ENCODE measurements at regions not wholly inside any gene's neighbourhood (a gene's known extent, or its start where the extent isn't known, plus 50 kb on each side); places are given as distances from the start of the nearest gene placed in this dataset.
"Not testable (repeated sequence)": the region's sequence is repeated elsewhere in the genome, so short reads cannot be mapped to it uniquely, and the experiment has no call there.

DNA sequence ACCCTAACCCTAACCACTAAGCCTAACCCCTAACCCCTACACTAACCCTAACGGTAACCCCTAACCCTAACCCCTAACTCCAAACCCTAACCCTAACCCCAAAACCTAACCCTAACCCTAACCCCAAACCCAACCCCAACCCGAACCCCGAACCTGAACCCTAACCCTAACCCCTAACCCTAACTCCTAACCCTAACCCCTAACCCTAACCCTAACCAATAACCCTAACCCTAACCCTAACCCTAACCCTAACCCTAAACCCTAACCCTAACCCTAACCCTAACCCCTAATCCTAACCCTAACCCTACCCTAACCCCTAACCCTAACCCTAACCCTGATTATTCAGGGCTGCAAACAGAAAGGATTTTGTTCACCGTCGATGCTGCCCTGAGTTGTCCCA is 144.6 kb upstream of the DUSP22 start:
- H3K4me3 Mint-ChIP-seq; H3K9me3 Mint-ChIP-seq; H3K36me3 Mint-ChIP-seq (ENCODE audit: low read depth); H3K27ac Mint-ChIP-seq: not testable (repeated sequence)
- peaks cover 13% of the 10 kb centered on the region for H3K27me3 Mint-ChIP-seq (ENCODE audit: low read depth)
- peaks cover 19% of the 10 kb centered on the region for H3K4me1 Mint-ChIP-seq (ENCODE audit: low read depth)

DNA sequence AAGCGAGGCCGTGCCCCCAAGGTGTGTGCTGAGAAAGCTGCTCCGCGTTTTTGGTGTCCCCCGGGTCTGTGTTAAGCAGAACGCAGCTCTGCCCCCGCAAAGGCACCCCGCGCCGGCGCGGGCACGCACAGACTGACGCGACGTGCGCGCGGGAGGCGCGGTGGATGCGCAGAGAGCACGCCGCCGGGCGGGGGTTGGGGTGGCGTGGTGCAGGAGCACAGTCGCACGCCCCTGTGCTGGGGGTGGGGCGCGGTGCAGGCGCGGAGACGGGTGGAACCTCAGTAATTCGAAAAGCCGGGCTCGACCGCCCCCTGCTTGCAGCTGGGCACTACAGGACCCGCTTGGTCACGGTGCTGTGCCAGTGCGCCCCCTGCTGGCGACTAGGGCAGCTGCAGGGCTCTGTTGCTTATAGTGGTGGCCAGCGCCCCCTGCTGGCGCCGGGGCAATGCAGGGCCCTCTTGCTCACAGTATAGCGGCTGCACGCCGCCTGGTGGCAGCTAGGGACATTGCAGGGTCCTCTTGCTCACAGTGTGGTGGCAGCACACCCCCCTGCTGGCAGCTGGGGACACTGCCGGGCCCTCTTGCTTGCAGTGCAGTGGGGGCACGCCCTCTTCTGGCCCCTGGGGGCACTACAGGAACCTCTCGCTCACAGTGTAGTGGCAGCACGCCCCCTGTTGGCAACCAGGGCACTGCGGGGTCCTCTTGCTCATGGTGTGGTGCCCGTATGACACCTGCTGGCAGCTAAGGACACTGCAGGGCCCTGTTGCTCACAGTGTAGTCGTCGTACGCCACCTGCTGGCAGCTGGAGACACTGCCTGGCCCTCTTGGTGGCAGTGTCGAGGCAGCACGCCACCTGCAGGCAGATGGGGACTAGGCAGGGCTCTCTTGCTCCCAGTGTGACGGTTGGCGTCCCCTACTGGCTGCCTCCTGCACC is 144.0 kb upstream of the DUSP22 start:
- not testable (repeated sequence) for H3K4me3 Mint-ChIP-seq; H3K36me3 Mint-ChIP-seq (ENCODE audit: low read depth); H3K9me3 Mint-ChIP-seq; H3K27ac Mint-ChIP-seq
- peaks cover 17% of the 10 kb centered on the region for H3K27me3 Mint-ChIP-seq (ENCODE audit: low read depth)
- H3K4me1 Mint-ChIP-seq (ENCODE audit: low read depth) = peaks cover 25% of the 10 kb centered on the region

DNA sequence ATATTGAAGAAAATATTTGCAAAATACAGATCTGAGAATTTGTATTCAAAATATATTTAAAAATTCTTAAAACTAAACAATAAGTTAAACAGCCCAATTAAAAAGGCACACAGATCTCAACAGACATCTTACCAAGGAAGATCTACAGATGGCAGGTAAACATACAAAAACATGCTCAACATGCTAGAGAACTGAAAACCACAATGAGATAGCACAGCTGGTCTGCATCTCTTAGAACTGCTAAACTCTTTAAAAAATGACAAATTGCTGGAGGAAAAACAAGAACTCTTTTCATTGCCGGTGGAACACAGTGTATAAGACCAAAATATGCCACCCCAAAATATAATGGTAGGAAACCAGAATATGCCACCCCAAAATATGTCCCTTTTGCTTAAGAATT is 142.1 kb upstream of the DUSP22 start:
- H3K27ac Mint-ChIP-seq; H3K36me3 Mint-ChIP-seq (ENCODE audit: low read depth); H3K4me3 Mint-ChIP-seq; H3K9me3 Mint-ChIP-seq: not testable (repeated sequence)
- Mint-ChIP-seq H3K4me1 (ENCODE audit: low read depth) (peaks cover 36% of the 10 kb centered on the region), H3K27me3 (ENCODE audit: low read depth) (peaks cover 26% of the 10 kb centered on the region)

DNA sequence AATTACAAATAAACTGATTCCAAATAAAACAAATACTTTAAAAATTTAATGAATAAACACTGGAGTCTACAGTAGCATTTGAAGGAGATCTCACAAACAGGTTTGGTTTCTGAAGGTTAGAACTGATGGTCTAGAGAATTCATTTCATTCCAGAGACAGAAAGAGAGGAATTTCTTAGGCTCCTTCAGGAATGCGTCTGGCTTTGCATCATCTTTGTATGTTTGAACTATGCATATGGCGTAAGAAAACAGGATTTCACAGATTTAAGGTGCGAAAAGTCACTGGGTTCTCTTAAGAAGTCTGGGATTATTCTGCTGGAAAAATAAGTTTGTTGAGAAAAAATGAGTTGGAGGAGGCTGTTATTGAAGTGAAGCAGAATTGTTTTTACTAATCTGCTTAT is 139.9 kb upstream of the DUSP22 start:
- H3K27ac Mint-ChIP-seq; H3K9me3 Mint-ChIP-seq; H3K4me3 Mint-ChIP-seq; H3K36me3 Mint-ChIP-seq (ENCODE audit: low read depth): not testable (repeated sequence)
- H3K4me1 Mint-ChIP-seq (ENCODE audit: low read depth) = peaks cover 54% of the 10 kb centered on the region
- peaks cover 26% of the 10 kb centered on the region for H3K27me3 Mint-ChIP-seq (ENCODE audit: low read depth)

DNA sequence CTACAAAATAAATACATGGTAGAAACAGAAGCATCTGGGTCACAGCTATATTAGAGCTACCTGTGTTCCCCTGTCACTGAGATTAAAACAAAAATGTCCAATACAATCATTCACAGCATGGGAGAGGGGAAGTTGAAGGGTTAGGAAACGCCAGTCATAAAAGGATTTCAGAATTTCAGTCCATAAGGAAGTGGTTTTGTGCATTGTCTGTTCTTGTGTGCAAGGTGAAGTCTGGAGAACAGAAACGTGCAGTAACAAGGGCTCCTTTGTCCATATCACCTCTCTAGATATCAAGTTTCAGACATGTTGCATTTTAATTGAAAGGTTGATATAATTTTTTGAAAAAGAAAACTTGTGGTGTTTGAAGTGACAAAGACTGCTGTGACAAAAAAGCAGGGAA is 139.3 kb upstream of the DUSP22 start:
- not testable (repeated sequence) for H3K9me3 Mint-ChIP-seq; H3K4me3 Mint-ChIP-seq; H3K27ac Mint-ChIP-seq; H3K36me3 Mint-ChIP-seq (ENCODE audit: low read depth)
- Mint-ChIP-seq H3K27me3 (ENCODE audit: low read depth) (peaks cover 26% of the 10 kb centered on the region), H3K4me1 (ENCODE audit: low read depth) (peaks cover 54% of the 10 kb centered on the region)

DNA sequence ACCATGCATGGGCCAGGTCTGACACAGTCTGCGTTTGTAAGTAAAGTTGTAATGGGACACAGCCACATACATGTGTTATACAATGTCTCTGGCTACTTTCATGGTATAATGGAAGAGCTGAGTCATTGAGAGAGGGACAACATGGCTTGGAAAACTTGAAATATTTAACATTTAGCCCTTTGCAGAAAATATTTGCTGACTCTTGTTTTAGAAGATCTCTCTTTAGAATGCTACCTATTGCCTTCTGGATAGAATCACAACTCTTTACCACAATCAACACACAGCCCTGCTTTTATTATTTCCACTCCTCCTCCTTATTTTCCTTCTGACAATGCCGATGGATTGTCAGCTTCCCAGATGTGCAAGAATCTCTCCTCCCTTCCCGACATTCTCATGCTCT is 138.4 kb upstream of the DUSP22 start:
- H3K27me3 Mint-ChIP-seq (ENCODE audit: low read depth) = peaks cover 31% of the 10 kb centered on the region
- H3K27ac Mint-ChIP-seq; H3K9me3 Mint-ChIP-seq; H3K4me3 Mint-ChIP-seq; H3K36me3 Mint-ChIP-seq (ENCODE audit: low read depth): not testable (repeated sequence)
- peaks cover 54% of the 10 kb centered on the region for H3K4me1 Mint-ChIP-seq (ENCODE audit: low read depth)

DNA sequence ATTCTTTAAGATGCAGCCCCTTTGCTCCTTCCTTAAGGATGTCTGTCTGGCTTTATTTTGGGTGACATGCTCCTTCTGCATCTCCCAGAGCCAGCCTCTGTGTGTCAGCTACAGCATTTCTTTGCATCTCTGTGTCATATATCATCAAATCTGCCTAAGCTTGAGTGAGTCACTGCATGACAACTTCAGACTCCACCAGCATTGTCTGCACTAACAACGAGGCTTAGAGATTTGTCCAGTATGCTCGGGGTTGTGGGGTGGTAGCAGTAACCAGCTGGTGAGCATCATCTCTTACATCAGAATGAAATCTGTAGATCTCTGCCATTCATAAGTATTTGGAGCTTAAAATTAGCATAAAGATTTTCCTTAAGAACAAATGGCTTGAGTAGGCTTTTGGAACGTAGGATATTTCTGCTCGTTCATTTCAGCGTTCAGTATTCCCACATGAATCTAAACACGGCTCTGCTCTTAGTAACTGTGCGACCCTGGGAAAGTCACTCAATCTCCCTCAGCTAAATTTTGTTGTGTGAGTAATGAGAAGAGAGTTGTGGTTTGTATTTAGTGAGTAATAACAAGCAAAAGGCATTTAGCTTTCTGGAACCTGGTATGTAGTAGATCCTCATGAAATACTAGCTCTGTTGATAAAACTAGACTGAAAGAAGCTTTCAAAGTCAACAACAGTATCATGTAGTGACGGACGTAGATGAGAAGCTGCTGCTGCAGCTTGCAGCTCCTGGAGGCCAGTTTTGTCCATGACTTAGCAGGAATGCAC is 137.8 kb upstream of the DUSP22 start:
- Mint-ChIP-seq H3K4me1 (ENCODE audit: low read depth) (peaks cover 53% of the 10 kb centered on the region), H3K27ac (peak overlapping the region; percentile 61), H3K4me3 (peak overlapping the region; percentile 6), H3K27me3 (ENCODE audit: low read depth) (peaks cover 35% of the 10 kb centered on the region)
- H3K36me3 Mint-ChIP-seq (ENCODE audit: low read depth); H3K9me3 Mint-ChIP-seq: not testable (repeated sequence)

DNA sequence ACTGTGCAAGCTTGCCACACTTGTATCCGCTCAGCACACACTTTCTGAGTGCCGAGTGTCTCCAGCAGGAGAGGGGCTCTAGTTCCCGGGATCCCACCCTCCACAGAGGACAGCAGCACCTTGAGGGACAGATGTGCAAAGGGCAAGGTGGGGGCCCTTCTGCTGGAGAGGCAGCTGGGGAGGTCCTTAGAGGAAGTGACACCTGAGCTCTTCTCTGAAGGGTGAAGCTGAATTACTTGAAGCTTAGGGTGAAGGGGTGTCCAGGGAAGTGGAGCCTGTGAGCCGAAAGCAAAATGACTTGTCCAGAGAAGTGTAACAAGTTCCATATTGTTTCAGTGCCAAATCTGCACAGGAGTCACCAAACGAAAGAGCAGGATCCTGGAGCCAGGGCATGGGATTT is 136.3 kb upstream of the DUSP22 start:
- Mint-ChIP-seq H3K9me3 (no peaks in the 10 kb centered on the region), H3K27me3 (ENCODE audit: low read depth) (peaks cover 48% of the 10 kb centered on the region), H3K4me3 (no peak overlapping the region)

DNA sequence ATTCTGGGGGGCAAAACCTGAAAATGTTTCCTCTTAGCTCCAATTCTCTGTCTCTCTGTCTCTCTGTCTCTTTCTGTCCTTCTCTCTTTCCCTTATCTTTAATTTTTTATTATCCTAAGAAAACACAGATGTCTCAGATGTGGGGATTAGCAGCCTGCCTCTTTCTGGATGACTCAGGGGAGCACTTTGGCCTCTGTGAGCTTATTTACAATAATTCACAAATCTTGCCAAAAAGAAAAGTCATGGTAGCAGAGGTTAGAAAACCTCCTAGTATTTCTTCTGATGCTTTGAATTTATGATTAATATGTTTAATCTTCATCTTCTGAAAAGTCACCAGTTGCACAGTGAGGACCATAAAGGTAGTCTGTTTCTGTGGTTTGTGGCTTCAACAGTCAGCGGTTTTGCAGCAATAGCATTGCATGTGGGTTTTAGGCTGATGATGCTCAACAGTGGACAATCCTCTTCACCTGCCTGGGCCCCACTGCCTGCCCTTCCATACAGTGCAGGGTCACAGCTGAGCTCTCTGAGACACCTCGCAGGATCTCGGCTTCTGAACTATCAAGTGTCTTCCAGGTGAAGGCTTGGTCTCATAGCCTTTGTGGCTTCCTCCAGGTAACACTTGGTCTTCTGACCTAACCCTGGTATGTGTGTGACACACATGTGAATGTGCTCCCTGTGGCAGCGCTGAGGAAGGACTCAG is 135.7 kb upstream of the DUSP22 start:
- H3K4me1 Mint-ChIP-seq (ENCODE audit: low read depth) = peaks cover 39% of the 10 kb centered on the region
- H3K9me3 Mint-ChIP-seq = not testable (repeated sequence)

More for the DNA sequence above, 136.3 kb upstream of the DUSP22 start:
- peaks cover 41% of the 10 kb centered on the region for H3K4me1 Mint-ChIP-seq (ENCODE audit: low read depth)
- H3K36me3 Mint-ChIP-seq (ENCODE audit: low read depth) = no peaks in the 10 kb centered on the region
- peak overlapping the region; percentile 10 for H3K27ac Mint-ChIP-seq

DNA sequence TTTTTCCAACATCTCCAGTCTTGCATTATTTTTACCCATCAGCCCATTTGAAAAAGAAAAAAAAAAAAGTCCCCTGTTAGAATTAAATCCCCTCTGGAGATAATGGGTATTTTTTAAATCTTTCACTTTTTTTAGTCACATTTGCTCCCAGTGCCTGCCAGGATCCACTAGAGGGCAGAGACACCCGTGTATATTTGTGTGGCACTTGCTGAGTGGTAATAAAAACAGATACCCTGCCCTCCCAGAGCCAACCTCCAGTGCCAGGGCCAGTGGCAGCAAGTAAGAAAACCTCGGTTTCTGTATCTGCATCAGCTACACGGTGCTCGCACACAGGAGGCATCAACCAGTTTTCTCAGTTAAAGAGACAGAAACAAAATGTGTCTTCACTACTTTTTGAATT is 135.1 kb upstream of the DUSP22 start:
- not testable (repeated sequence) for H3K9me3 Mint-ChIP-seq; H3K27ac Mint-ChIP-seq; H3K36me3 Mint-ChIP-seq (ENCODE audit: low read depth); H3K4me3 Mint-ChIP-seq
- peaks cover 42% of the 10 kb centered on the region for H3K27me3 Mint-ChIP-seq (ENCODE audit: low read depth)
- peaks cover 36% of the 10 kb centered on the region for H3K4me1 Mint-ChIP-seq (ENCODE audit: low read depth)

More for the DNA sequence above, 135.7 kb upstream of the DUSP22 start:
- Mint-ChIP-seq H3K27ac (peak overlapping the region; percentile 11), H3K27me3 (ENCODE audit: low read depth) (peaks cover 48% of the 10 kb centered on the region)
- H3K36me3 Mint-ChIP-seq (ENCODE audit: low read depth); H3K4me3 Mint-ChIP-seq: not testable (repeated sequence)

DNA sequence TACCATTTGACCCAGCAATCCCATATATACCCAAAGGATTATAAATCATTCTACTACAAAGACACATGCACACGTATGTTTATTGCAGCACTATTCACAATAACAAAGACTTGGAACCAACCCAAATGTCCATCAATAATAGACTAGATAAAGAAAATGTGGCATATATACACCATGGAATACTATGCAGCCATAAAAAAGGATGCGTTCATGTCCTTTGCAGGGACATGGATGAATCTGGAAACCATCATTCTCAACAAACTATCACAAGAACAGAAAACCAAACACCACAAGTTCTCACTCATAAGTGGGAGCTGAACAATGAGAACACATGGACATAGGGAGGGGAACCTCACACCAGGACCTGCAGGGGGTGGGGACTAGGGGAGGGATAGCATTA is 130.6 kb upstream of the DUSP22 start:
- not testable (repeated sequence) for H3K4me3 Mint-ChIP-seq; H3K27ac Mint-ChIP-seq; H3K36me3 Mint-ChIP-seq (ENCODE audit: low read depth); H3K9me3 Mint-ChIP-seq; H3K4me1 Mint-ChIP-seq (ENCODE audit: low read depth)
- H3K27me3 Mint-ChIP-seq (ENCODE audit: low read depth) = peaks cover 38% of the 10 kb centered on the region

DNA sequence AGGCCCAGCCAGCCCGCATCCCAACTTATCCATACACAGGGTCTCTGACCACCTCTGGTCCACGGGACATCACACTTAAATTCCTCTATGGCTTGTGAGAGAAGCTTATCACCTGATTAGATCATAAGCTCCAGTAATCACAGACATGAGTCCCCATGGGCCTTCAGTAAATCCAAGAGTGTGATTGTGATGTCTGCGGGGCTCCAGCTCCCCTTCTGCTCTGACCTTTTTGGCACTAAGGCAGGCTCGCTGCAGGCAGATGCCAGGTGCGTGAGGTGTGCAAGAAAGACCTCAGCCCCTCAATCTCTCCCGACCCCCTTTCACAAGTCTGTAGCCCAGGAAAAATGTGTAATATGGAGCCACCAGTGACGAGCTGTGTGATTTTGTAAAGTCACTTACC is 127.6 kb upstream of the DUSP22 start:
- Mint-ChIP-seq H3K9me3 (no peaks in the 10 kb centered on the region), H3K4me3 (no peak overlapping the region), H3K4me1 (ENCODE audit: low read depth) (no peaks in the 10 kb centered on the region), H3K27ac (no peak overlapping the region), H3K36me3 (ENCODE audit: low read depth) (no peaks in the 10 kb centered on the region), H3K27me3 (ENCODE audit: low read depth) (peaks cover 36% of the 10 kb centered on the region)

DNA sequence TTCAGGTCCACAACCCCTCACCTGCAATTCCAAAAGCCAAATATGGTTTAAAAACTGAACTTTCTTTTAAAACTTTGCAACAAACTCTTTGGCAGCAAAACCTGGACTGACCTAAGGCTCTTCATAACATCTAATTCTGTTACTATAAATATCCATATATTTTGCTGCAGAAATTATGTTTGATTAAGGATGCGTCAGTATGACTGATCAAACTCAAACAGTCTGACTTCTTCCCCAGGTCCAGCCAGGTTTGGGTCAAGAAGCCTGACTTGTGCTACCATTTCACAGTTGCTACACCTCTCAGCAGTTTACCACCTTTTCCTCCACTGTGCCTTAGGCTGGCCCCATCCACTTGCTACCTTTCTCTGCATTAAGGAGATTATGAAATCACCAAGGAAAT is 127.0 kb upstream of the DUSP22 start:
- H3K36me3 Mint-ChIP-seq (ENCODE audit: low read depth) = no peaks in the 10 kb centered on the region
- peaks cover 34% of the 10 kb centered on the region for H3K27me3 Mint-ChIP-seq (ENCODE audit: low read depth)

DNA sequence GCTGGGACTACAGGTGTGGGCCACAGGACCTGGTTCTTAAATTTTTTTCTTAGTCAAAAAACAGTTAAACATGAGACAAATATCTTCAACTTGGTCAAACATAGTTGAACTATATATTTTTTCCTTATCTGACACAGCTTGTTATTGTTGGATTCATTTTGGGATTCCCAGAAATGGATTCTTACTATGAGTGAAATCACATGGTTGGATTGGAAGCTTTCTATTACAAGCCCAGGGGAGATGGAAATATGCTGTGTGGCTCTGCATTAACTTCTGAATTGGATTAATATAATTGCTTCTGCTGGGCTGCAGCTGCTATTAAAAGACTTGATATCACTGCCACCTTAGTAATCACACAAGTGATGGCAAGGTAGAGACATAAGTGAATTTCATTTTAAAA is 126.4 kb upstream of the DUSP22 start:
- H3K4me3 Mint-ChIP-seq = no peak overlapping the region
- peaks cover 34% of the 10 kb centered on the region for H3K27me3 Mint-ChIP-seq (ENCODE audit: low read depth)
- no peak overlapping the region for H3K27ac Mint-ChIP-seq
- H3K4me1 Mint-ChIP-seq (ENCODE audit: low read depth) = no peaks in the 10 kb centered on the region
- no peaks in the 10 kb centered on the region for H3K9me3 Mint-ChIP-seq
- no peaks in the 10 kb centered on the region for H3K36me3 Mint-ChIP-seq (ENCODE audit: low read depth)

More for the DNA sequence above, 127.0 kb upstream of the DUSP22 start:
- no peak overlapping the region for H3K27ac Mint-ChIP-seq
- H3K9me3 Mint-ChIP-seq = no peaks in the 10 kb centered on the region
- no peaks in the 10 kb centered on the region for H3K4me1 Mint-ChIP-seq (ENCODE audit: low read depth)
- no peak overlapping the region for H3K4me3 Mint-ChIP-seq
